Thyroid gland (tissue), 4 donors: ENCODE measurements at regions not wholly inside any gene's neighbourhood (a gene's known extent, or its start where the extent isn't known, plus 50 kb on each side); places are given as distances from the start of the nearest gene placed in this dataset.

ENCODE experiments used
- CTCF ChIP-seq, 6 experiments: fragments of 200-600 bp in 3 of 6; fragments of 450-650 bp in 3 of 6; sonication (generic) in 3 of 6; IDR thresholded peaks; one replicate each; pipeline ENCODE4 v1.5.1; 2016 to 2019; ENCODE audit warnings: antibody characterized with exemption in 6 of 6, mild to moderate bottlenecking in 2 of 6, inconsistent platforms in 1 of 6, moderate library complexity in 1 of 6
- POLR2A ChIP-seq, 2 donors: fragments of 450-650 bp; IDR thresholded peaks; one replicate each; pipeline ENCODE4 v1.6.1; 2017; ENCODE audit warnings: antibody characterized with exemption in 2 of 2, mild to moderate bottlenecking in 2 of 2, moderate library complexity in 1 of 2

DNA sequence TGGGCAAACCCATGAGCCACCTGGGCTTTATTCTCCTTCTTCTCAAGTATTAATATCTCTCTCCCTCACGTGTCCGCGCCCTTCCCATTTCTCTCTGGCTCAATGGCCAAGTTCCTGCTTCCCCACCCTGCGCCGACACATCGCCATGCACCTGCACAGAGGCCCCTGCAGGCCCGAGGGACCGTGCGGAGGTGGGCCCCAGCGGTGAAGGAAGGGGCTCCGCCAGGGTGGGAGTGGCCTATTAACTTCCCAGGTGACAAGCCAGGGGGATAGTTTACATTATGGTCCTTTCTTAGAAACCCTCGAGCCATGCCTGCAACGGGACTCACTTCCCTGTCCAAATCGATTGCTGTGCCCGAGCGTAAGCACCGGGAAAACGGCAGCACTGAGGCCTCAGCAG is 110.0 kb upstream of the ADARB2 start:
- TF ChIP-seq CTCF (IDR thresholded peaks at IDR 0.05) (no peak), POLR2A (IDR thresholded peaks at IDR 0.05) (no peak)
